ENCODE measurements at regions not wholly inside any gene's neighbourhood (a gene's known extent, or its start where the extent isn't known, plus 50 kb on each side); places are given as distances from the start of the nearest gene placed in this dataset.

- no peak for DNase-seq (ENCODE audit: low read depth, low spot score)
- Histone ChIP-seq H3K36me3 (ENCODE audit: insufficient read depth, low read length) (no peaks in the 10 kb centered on the region), H3K9me3 (ENCODE audit: low read depth, low read length) (no peaks in the 10 kb centered on the region), H3K9ac (ENCODE audit: insufficient read length) (no peak overlapping the region), H3K4me3 (no peak overlapping the region), H3K27ac (no peak overlapping the region)
- TF ChIP-seq FOXP2 (optimal IDR thresholded peaks at IDR 0.05; ENCODE audit: control extremely low read depth, extremely low read length, insufficient read depth) (no peak), POLR2AphosphoS5 (IDR thresholded peaks at IDR 0.05; ENCODE audit: borderline replicate concordance, low read depth, low read length) (no peak), EZH2 (IDR thresholded peaks at IDR 0.05) (no peak)
Observed at GRCh38 chr22:47294576-47294975, 532.1 kb downstream of the TBC1D22A start.

GRCh38 chr22:47294222-47294532 is 531.7 kb downstream of the TBC1D22A start:
- no peaks in the 10 kb centered on the region for H3K9me3 ChIP-seq (ENCODE audit: low read depth, low read length)
- H3K36me3 ChIP-seq (ENCODE audit: insufficient read depth, low read length): no peaks in the 10 kb centered on the region
- no peak for TF ChIP-seq FOXP2 (optimal IDR thresholded peaks at IDR 0.05; ENCODE audit: control extremely low read depth, extremely low read length, insufficient read depth)
- TF ChIP-seq POLR2AphosphoS5 (IDR thresholded peaks at IDR 0.05; ENCODE audit: borderline replicate concordance, low read depth, low read length): no peak
- no peak for TF ChIP-seq EZH2 (IDR thresholded peaks at IDR 0.05)
- no peak overlapping the region for H3K4me3 ChIP-seq
- H3K9ac ChIP-seq (ENCODE audit: insufficient read length): no peak overlapping the region
- no peak for DNase-seq (ENCODE audit: low read depth, low spot score)
- no peak overlapping the region for H3K27ac ChIP-seq

GRCh38 chr22:47293368-47294221 is 531.1 kb downstream of the TBC1D22A start:
- no peak overlapping the region for H3K4me3 ChIP-seq
- no peak for TF ChIP-seq EZH2 (IDR thresholded peaks at IDR 0.05)
- no peak overlapping the region for H3K27ac ChIP-seq
- H3K9ac ChIP-seq (ENCODE audit: insufficient read length): no peak overlapping the region
- no peaks in the 10 kb centered on the region for H3K9me3 ChIP-seq (ENCODE audit: low read depth, low read length)
- no peak for DNase-seq (ENCODE audit: low read depth, low spot score)
- H3K36me3 ChIP-seq (ENCODE audit: insufficient read depth, low read length): no peaks in the 10 kb centered on the region

- DNase-seq (ENCODE audit: low read depth, low spot score): no peak
- Histone ChIP-seq H3K27ac (no peak overlapping the region), H3K9me3 (ENCODE audit: low read depth, low read length) (no peaks in the 10 kb centered on the region), H3K9ac (ENCODE audit: insufficient read length) (no peak overlapping the region), H3K36me3 (ENCODE audit: insufficient read depth, low read length) (no peaks in the 10 kb centered on the region), H3K4me3 (no peak overlapping the region)
- TF ChIP-seq FOXP2 (optimal IDR thresholded peaks at IDR 0.05; ENCODE audit: control extremely low read depth, extremely low read length, insufficient read depth) (no peak), EZH2 (IDR thresholded peaks at IDR 0.05) (no peak), POLR2AphosphoS5 (IDR thresholded peaks at IDR 0.05; ENCODE audit: borderline replicate concordance, low read depth, low read length) (no peak)
Observed at GRCh38 chr22:47292546-47293320, 530.3 kb downstream of the TBC1D22A start.

GRCh38 chr22:47291565-47292495 is 529.4 kb downstream of the TBC1D22A start:
- DNase-seq (ENCODE audit: low read depth, low spot score): no peak
- H3K36me3 ChIP-seq (ENCODE audit: insufficient read depth, low read length): no peaks in the 10 kb centered on the region
- H3K27ac ChIP-seq: no peak overlapping the region
- H3K9ac ChIP-seq (ENCODE audit: insufficient read length): no peak overlapping the region
- H3K9me3 ChIP-seq (ENCODE audit: low read depth, low read length): no peaks in the 10 kb centered on the region
- TF ChIP-seq POLR2AphosphoS5 (IDR thresholded peaks at IDR 0.05; ENCODE audit: borderline replicate concordance, low read depth, low read length) (no peak), FOXP2 (optimal IDR thresholded peaks at IDR 0.05; ENCODE audit: control extremely low read depth, extremely low read length, insufficient read depth) (no peak), EZH2 (IDR thresholded peaks at IDR 0.05) (no peak)
- no peak overlapping the region for H3K4me3 ChIP-seq

GRCh38 chr22:47290706-47291430 is 528.4 kb downstream of the TBC1D22A start:
- no peaks in the 10 kb centered on the region for H3K36me3 ChIP-seq (ENCODE audit: insufficient read depth, low read length)
- no peak overlapping the region for H3K4me3 ChIP-seq
- DNase-seq (ENCODE audit: low read depth, low spot score): no peak
- H3K9me3 ChIP-seq (ENCODE audit: low read depth, low read length): no peaks in the 10 kb centered on the region
- no peak for TF ChIP-seq POLR2AphosphoS5 (IDR thresholded peaks at IDR 0.05; ENCODE audit: borderline replicate concordance, low read depth, low read length)
- no peak for TF ChIP-seq EZH2 (IDR thresholded peaks at IDR 0.05)
- no peak for TF ChIP-seq FOXP2 (optimal IDR thresholded peaks at IDR 0.05; ENCODE audit: control extremely low read depth, extremely low read length, insufficient read depth)
- H3K9ac ChIP-seq (ENCODE audit: insufficient read length): no peak overlapping the region
- no peak overlapping the region for H3K27ac ChIP-seq

- Histone ChIP-seq H3K4me3 (no peak overlapping the region), H3K36me3 (ENCODE audit: insufficient read depth, low read length) (no peaks in the 10 kb centered on the region), H3K9ac (ENCODE audit: insufficient read length) (no peak overlapping the region), H3K9me3 (ENCODE audit: low read depth, low read length) (no peaks in the 10 kb centered on the region), H3K27ac (no peak overlapping the region)
- no peak for TF ChIP-seq FOXP2 (optimal IDR thresholded peaks at IDR 0.05; ENCODE audit: control extremely low read depth, extremely low read length, insufficient read depth)
- TF ChIP-seq POLR2AphosphoS5 (IDR thresholded peaks at IDR 0.05; ENCODE audit: borderline replicate concordance, low read depth, low read length): no peak
- no peak for TF ChIP-seq EZH2 (IDR thresholded peaks at IDR 0.05)
- DNase-seq (ENCODE audit: low read depth, low spot score): no peak
Observed at GRCh38 chr22:47289336-47289985, 527.0 kb downstream of the TBC1D22A start.
